Cardiac septum (tissue), 1 donor: ENCODE measurements at regions not wholly inside any gene's neighbourhood (a gene's known extent, or its start where the extent isn't known, plus 50 kb on each side); places are given as distances from the start of the nearest gene placed in this dataset.

Experiments used
- DNase-seq: peaks from one replicate; pipeline ENCODE4 v3.0.0-alpha.2; 2020; ENCODE audit warnings: low spot score
- intact Hi-C: fragments of 100-400 bp; cut with DNase I; formaldehyde crosslinking; loops from one replicate; pipeline ENCODE4 v1.14.0; 2022
- donor health status: DM: no; HTN: no; CAD: no.

DNA sequence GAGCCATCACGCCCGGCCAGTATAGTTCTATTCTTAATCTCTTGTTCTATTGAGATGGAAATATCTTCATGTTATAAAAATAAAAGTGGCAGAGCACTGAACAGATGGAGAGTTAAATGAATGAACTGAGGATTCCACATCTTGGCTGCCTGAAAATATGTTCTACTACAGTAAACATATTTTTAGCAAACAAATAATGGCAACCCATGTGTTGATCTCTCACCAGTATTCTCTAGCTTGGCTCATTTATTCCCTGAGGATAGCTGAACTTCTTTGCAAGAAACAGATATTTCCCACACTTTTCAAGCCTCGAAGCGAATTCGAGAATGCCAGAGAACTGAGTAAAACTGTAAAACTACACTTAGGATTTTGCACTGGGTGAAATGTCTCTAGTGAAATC is 58.9 kb downstream of the DIRAS3 start:
- intact Hi-C loops = no loop called here
- no peak for DNase-seq

DNA sequence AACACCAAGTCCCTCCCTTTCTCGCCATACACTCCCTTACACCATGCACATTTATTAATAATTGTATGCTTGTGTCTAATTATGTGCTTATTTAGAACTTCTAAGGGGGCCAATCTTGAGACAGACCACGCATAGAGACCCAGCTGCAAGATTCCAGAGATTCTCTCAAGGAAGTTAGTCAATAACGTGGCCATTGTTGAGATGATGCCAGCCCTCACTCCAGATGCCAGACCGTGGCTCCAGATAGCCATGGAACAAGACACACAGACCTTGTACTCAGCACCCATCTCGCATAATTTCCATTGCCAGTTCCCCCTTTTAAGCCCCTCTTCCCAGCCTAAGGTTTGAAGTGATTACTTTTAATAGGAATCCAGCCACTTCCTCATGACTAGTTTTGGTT is 62.4 kb downstream of the DIRAS3 start:
- no peak for DNase-seq
- intact Hi-C loops = no loop called here

DNA sequence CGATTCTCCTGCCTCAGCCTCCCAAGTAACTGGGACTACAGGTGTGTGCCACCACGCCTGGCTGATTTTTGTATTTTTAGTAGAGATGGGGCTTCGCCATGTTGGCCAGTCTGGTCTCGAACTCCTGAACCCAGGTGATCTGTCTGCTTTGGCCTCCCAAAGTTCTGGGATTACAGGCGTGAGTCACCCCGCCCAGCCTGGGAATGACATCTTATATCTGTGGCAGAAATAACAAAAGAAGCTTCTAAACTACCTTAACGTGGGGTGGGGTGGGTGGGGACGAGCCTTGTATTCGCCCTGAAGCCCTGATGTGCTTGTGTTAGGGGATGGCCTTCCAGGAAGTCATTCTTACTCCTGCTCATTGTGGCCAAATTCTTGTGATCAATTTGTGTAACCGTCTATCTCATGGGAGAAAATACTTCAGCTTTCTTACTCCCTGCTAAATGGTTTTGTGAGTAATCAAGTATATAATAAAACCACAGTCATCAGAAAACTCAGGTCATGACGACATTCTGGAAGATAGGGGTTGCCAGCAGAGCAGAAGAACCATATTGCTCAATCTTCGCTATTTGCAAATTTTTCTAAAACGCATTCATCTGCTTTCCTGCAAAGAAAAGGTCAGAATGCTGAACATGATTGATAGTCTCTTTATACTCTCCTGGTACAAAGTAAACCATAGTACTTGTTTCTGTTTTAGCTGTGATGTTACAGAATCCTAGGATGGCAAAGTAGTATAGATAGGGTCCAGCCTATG is 63.2 kb downstream of the DIRAS3 start:
- DNase-seq = no peak
- intact Hi-C loops = no loop called here

DNA sequence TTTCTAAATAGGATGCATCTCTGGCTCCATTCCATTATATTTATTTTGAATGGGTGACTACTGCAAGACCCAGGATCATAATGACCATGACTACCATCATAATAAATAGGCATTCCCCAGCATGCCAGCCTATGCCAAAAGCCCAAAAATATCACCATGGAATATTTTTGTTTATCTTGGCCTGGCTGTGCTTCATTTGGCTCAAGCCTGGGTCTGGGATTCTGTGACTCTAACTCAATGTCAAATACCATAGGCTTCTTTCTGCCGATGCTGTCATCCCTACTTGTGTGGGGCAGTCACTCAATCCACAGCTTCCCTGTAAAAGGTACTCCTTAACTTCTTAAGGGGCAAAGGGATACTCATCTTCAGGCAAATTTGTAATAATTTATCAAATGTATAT is 66.6 kb downstream of the DIRAS3 start:
- intact Hi-C loops = no loop called here
- DNase-seq = no peak

DNA sequence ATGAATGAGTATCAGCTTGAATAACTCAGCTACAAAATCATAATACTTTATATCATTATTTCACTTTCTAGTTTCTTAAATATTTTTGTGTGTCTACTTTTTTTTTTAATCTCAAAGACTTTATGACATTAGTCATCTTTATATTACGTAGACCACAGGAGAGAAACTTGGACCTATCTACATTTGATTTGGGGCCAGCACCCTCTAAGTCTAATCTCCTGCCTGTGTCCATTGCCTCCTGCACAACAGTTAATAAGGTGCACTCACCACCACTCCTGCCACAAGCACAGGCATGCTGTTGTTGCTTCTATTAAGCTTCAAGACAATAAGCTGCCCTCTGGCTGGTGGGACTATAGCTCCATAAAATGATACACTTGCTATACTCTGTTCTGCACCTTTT is 70.4 kb downstream of the DIRAS3 start:
- intact Hi-C loops = no loop called here
- DNase-seq = no peak

DNA sequence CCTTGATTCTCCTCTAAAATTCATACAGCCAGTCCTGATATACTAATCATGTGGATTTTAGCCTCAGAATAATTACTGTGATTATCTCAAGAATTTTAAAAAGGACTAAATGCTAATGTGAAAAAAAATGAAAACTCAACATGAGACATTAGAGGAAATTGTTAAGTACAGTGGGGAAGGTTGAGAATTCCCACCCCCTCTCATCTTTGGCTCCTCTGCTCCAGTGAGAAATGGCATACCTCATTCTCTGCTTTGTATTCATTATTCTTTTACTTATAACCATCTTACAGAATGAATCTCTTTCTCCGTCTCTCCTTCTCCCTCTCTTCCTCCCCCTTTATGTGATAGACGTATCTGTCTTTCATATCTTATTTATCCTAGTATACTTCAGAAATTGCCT is 70.9 kb downstream of the DIRAS3 start:
- no peak for DNase-seq
- intact Hi-C loops = no loop called here

DNA sequence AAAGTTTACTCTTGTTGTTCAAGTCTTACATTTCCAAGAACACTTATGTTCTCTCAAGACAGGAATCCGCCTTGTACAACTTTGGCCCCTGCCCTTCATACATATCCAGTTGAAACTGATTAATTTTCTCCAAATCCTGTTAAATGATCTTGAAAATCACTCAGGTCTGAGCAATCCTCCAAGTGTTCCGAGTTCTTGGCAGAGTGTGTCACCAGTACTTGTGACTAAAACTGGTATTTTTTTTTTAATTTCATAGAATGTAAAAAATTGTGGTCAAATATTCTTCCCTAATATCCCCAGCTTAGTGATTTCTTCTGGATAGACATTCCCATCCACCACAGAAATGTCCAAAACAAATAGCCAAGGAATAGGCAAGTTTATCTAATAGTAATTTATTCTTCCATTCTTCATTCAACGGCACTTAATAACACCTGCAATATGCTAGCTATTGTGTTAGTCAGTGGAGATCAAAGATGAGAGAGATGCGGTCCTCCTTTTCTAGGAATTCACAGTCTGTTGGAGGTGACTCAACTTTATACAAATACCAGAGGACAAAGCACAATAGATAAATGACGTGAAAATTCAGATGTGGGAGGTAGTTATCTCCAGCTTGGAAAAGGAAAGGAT is 71.4 kb downstream of the DIRAS3 start:
- DNase-seq = no peak
- intact Hi-C loops = no loop called here

DNA sequence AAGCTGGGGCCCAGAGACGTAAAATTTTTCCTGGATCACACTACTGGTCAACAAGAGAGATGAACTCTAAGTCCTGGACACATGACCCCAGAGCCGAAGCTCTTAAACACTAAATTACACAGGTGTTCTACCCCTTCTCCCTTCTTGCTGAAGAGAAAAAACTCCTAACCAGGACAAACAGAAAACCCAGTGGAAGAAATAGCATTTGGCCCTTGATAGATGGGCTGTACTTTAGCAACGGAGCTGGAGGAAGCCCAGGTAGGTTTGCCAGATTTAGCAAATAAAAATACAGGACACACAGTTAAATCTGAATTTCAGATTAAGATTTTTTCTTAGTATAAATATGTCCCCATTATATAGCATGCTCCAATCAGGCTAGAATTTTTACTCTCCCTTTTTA is 72.7 kb downstream of the DIRAS3 start:
- no peak for DNase-seq
- intact Hi-C loops = no loop called here

DNA sequence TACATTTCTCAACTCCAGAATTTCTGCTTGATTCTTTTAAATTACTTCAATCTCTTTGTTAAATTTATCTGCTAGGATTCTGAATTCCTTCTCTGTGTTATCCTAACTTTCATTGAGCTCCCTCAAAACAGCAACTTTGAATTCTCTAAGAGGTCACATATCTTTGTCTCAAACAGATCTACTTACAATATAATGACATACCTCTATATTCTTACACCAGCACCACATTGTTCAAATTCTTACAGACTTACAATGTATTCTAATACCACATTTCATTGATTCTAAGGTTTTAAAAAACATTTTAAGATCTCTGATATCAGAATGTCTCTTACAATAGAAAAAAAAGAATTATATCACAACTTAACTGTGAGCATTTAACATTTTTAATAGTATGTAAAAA is 77.4 kb downstream of the DIRAS3 start:
- DNase-seq = no peak
- intact Hi-C loops = no loop called here

DNA sequence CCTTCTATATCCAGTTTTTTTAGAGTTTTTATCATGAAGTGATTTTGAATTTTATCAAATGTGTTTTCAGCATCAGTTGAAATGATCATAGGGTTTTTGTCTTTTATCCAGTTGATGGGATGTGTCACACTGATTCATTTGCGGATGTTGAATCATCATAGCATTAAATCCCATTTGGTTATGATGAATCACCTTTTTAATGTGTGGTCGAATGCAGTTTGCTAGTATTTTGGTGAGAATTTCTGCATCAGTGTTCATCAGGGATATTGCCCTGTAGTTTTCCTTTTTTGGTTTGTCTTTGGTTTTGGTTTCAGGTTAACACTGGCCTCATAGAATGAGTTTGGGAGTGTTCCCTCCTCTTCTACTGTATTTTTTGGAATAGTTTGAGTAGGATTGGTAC is 80.3 kb downstream of the DIRAS3 start:
- intact Hi-C loops = no loop called here
- DNase-seq = no peak

DNA sequence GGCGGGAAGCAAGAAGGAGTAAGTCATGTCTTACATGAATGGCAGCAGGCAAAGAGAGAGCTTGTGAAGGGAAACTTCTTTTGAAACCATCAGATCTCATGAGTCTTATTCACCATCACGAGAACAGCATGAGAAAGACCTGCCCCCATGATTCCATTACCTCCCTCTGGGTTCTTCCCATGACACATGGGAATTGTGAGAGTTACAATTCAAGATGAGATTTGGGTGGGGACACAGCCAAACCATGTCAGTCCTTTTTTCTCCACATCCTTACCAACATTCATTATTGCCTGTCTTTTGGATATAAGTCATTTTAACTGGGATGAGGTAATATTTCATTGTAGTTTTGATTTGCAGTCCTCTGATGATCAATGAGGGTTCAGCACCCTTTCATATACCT is 81.0 kb downstream of the DIRAS3 start:
- DNase-seq = no peak
- intact Hi-C loops = no loop called here

DNA sequence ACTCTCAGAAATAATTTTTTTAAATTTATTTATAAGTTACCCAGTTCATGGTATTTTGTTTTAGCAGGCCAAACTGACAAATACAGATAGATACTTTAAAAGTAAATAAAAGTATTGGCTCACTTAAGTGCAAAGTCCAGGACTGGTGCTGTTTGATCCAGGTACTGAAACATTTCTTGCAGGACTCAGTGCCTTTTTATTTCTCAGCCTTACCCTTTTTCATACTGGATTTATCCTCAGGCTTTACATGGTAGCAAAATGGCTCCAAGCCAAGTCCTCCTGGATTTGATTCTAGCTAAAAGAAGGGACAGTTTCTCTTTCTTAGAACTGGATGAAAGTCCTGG is 83.8 kb downstream of the DIRAS3 start:
- intact Hi-C loops = no loop called here
- DNase-seq = no peak

DNA sequence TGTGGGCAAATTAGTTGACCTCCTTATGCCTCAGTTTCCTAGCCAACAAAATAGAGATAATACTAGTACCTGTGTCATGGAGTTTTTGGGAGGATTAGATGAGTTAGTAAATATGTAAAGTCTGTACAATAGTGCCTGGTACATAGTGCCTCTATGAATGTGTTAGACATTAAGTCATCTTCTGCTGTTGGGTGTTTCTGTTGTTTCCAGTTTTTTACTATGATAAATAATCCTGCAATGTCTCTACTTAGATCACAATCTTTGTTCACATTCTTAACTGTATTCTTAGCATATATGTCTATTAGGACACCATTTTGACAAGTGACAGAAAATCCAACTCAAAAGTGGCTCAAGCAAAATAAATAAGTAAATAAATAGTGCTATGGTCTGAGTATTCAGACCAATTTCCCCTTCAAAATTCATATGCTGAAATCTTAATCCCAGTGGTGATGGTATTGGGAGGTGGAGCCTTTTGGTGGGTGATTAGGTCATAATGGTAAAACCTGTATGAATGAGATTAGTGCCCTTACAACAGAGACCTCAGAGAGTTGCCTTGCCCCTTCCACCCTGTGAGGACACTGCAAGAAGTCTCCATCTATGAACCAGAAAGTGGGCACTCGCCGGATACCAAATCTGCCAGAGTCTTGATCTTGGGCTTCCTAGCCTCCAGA is 84.3 kb downstream of the DIRAS3 start:
- no peak for DNase-seq
- intact Hi-C loops = no loop called here

DNA sequence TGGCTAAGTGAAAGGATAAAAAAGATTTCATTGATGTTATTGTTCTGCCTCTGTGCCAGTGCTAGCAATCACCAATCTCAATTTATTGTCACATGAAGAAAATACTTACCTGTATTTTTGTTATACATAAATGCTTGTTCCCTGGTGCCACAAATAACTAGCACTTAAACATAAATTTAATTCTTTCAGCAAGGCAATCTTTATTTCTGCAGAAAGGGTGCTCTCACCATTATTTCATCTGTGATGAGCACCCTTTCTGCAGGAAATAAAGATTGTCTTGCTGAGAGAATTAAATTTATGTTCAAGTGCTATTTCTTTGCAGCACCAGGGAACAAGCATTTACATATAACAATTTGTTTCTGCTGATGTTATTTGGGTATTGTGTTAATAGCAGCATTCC is 87.2 kb downstream of the DIRAS3 start:
- intact Hi-C loops = no loop called here
- no peak for DNase-seq

DNA sequence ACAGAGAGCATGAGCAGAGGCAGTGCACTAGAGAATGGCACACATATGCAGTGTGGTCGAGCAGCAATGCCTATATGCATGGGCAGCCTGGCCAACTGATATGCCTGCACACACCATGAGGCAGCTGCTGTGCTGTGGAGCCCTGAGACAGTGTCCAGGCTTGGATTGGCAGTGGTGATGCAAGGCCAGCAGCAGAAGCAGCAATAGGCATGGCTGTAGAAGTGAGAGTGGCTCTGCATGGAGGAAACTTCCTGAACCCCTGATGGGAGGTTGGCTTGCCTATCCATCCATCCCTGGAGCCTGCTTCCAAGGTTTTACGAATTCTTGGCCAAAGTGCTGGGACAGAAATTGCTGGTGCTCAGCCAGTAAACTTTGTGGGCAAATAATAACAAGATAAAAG is 89.7 kb downstream of the DIRAS3 start:
- no peak for DNase-seq
- intact Hi-C loops = no loop called here

DNA sequence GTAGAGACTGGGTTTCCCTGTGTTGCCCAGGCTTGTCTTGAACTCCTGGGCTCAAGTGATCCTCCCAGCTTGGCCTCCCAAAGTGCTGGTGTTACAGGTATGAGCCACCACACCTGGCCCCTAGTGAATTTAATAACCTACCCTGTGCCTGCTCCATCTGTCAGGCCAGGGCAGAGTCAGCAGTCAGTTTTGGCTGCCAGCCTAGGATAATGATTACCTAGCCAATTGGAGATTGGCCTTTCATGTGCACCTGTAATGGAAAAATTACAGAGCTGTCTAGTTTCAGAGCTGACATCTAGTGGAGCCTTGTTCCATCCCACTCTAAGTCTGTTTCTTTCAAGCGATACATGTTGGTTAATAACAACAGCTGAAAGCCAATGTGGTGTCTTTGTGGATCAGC is 92.0 kb downstream of the DIRAS3 start:
- no peak for DNase-seq
- intact Hi-C loops = no loop called here

DNA sequence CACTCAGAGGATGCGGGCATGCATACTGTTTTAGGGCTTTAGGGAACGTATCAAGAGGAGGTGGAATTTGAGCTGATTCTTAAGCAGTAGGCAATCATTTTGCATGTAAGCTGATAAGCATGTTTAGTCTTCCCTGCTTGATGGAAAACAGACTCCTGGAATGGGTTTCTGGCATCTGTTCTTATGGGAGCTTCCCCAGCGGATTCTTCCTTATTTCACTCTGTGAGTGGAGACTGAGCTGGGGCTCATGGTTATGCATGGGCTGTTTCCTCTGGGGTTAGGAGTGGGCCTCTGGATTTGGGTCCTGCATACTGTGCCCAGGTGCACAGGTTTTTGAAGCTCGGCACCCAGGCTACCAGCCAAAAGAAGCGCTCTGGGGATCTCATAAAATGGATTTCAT is 93.4 kb downstream of the DIRAS3 start:
- DNase-seq = no peak
- intact Hi-C loops = no loop called here

DNA sequence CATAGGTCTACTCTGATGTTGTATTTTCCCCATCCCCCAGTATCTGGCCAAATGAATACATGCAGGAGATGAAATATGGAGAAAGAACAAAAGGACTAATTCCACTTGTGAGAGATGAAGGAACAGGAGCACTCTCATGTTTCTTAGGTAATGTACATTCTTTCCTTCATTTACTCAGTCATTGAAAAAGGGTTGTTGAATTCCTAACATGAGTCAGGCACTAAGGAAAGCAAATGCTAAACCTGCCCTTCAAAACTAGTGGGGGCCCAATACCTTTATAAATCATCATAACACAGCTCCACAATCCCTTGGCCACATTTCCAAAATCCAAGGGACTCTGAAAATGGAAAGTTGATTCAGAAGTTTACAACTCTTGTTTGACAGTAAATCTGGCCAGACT is 94.3 kb downstream of the DIRAS3 start:
- intact Hi-C loops = no loop called here

DNA sequence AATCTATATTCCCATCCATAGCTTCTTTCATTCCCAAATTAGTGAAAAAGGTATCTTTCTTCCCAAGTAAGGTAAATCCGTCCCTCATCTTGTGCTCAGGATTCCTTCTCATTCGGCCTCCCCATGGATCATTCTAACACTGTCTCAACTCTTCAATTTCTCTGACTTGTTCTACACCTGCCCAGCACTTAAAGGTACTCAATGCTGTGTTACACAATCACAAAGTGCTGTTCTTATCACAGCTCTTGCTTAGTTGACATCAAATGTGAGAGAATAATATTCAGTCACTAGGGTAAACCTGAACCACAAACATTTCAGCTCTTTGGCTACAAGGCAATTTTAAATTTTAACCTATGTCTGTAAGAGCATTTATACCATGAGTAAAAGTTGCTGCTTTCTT is 94.8 kb downstream of the DIRAS3 start:
- intact Hi-C loops = no loop called here
- no peak for DNase-seq

More for the DNA sequence above, 94.3 kb downstream of the DIRAS3 start:
- no peak for DNase-seq

DNA sequence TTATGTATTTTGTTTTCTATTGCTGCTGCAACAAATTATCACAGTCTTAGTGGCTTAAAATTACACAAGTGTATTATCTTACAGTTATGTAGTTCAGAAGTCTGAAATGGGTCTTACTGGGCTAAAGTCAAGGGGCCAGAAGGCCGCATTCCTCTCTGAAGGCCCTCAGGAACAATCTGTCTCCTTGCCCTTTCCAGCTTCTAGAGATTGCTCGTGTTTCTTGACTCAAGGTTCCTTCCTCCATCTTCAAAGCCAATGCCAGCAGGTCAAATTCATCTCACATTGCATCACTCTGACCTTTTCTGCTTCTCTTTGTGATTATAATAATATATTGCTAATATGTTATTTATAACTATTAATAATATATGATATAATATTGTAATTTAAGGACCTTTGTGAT is 97.1 kb downstream of the DIRAS3 start:
- intact Hi-C loops = no loop called here
- DNase-seq = no peak

DNA sequence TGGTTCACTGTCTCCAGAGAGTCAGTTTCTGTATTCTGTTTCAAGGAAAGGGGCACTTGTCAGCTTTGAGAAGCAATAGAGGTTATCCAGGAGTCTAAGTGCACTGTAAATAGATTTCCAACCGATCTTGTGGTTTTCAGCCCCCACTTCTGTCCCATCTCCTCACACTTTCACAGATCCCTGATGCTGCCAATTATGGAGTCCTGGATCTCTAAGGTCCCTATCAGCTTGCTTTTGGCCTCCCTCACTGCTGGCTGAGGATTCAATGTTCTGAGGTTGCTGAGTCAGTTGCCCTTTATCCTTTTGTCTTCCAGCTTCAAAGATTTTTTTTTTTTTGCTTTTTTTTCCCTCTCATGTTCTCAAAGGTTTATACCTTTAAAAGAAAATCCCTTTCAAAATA is 98.4 kb downstream of the DIRAS3 start:
- no peak for DNase-seq
- intact Hi-C loops = no loop called here
